ENCODE measurements at regions not wholly inside any gene's neighbourhood (a gene's known extent, or its start where the extent isn't known, plus 50 kb on each side); places are given as distances from the start of the nearest gene placed in this dataset.

DNA sequence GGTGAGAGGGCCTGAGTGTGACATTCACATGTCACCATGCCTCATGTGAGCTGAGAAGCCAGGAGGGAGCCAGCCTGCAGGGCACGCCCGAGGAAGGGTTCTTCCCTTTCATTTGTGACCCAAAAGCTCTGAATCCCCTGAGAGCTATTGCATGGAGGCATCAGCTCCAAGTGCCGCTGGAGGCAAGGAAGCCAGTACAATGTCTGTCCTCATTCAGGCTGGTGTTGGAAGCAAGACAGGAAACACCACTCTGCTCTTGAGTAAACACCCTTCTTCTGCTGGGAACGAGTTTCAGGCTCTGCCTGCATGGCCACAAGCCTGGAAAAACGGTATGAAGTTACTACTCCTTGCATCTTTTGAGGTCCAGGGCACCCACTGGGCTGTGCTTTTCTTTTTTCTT lies 83.8 kb upstream of the LARGE1 start:
- Histone ChIP-seq H3K9me1 (replicated peaks; ENCODE audit: control insufficient read depth, extremely low read depth, insufficient read depth, low read length) (no peaks in the 10 kb centered on the region), H4K20me1 (replicated peaks; ENCODE audit: control insufficient read depth, extremely low read depth, insufficient read depth, low read length) (no peaks in the 10 kb centered on the region), H3K36me3 (ENCODE audit: control insufficient read depth in 2 of 2, extremely low read depth in 1 of 2, insufficient read depth in 2 of 2, low read length in 2 of 2) (no peaks in the 10 kb centered on the region), H3K4me3 (replicated peaks in 1 of 3; ENCODE audit: insufficient read depth in 1 of 3, low read depth in 1 of 3, low read length in 3 of 3) (no peak overlapping the region), H3K27ac (ENCODE audit: insufficient read depth, low read depth, low read length) (no peak overlapping the region), H3K79me2 (ENCODE audit: control insufficient read depth, insufficient read depth, low read length) (no peaks in the 10 kb centered on the region), H3K27me3 (ENCODE audit: control insufficient read depth in 2 of 2, insufficient read depth in 2 of 2, low read length in 2 of 2) (no peaks in the 10 kb centered on the region), H2AFZ (ENCODE audit: low read depth, low read length) (no peak overlapping the region), H3K4me1 (ENCODE audit: control insufficient read depth, extremely low read depth, insufficient read depth, low read length) (no peaks in the 10 kb centered on the region), H3K4me2 (ENCODE audit: insufficient read depth, low read length) (no peak overlapping the region), H3K9ac (replicated peaks; ENCODE audit: extremely low read depth, insufficient read depth, low read length) (no peak overlapping the region), H3K9me3 (replicated peaks; ENCODE audit: control insufficient read depth, insufficient read depth, low read length) (peaks cover 7% of the 10 kb centered on the region)
- DNase-seq (ENCODE audit: low read depth, low spot score) (no peak), FAIRE-seq (no peak)
- dilution Hi-C loops (cut with MboI; ENCODE audit: extremely low pct_ligation_motif_present, low sequenced_read_pairs) (no loop called here), intact Hi-C loops (cut with micrococcal nuclease) (no loop called here)
- POLR2A ChIA-PET: no interaction called here
- no TSS peak for BruUV-seq (replicated peaks)
- CTCF ChIA-PET: no interaction called here
- TF ChIP-seq POLR2A (IDR thresholded peaks at IDR 0.05; ENCODE audit: low read depth, low read length) (no peak), MAX (IDR thresholded peaks at IDR 0.05; ENCODE audit: insufficient read depth, insufficient read length) (no peak), JUN (IDR thresholded peaks at IDR 0.05; ENCODE audit: borderline replicate concordance, insufficient read depth, insufficient read length, low read depth) (no peak)

DNA sequence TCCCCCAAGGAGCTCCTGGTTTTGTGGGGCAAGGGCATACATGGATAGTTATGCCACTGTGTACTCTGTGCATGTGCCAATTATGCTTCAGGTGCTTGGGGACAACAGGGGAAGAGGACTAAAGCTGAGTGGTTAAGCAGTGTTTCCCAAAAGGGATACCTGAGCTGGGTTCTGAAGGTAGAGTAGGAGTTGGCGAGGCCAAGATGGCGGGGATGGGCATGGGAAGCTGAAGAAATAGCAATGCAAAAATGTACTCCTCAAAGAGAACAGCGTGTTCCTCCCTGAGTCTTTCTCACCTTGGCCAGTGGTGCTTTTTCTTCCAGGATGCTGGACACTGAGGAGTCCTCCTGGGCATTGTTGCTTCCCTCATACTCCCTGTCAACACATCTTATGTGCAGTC lies 90.0 kb upstream of the LARGE1 start:
- Histone ChIP-seq H3K4me1 (ENCODE audit: control insufficient read depth, extremely low read depth, insufficient read depth, low read length) (no peaks in the 10 kb centered on the region), H3K27ac (ENCODE audit: insufficient read depth, low read depth, low read length) (no peak overlapping the region), H3K4me2 (ENCODE audit: insufficient read depth, low read length) (no peak overlapping the region), H3K79me2 (ENCODE audit: control insufficient read depth, insufficient read depth, low read length) (no peaks in the 10 kb centered on the region), H2AFZ (ENCODE audit: low read depth, low read length) (no peak overlapping the region), H3K9me3 (replicated peaks; ENCODE audit: control insufficient read depth, insufficient read depth, low read length) (no peaks in the 10 kb centered on the region), H3K9me1 (replicated peaks; ENCODE audit: control insufficient read depth, extremely low read depth, insufficient read depth, low read length) (no peaks in the 10 kb centered on the region), H3K27me3 (ENCODE audit: control insufficient read depth in 2 of 2, insufficient read depth in 2 of 2, low read length in 2 of 2) (no peaks in the 10 kb centered on the region), H3K36me3 (ENCODE audit: control insufficient read depth in 2 of 2, extremely low read depth in 1 of 2, insufficient read depth in 2 of 2, low read length in 2 of 2) (no peaks in the 10 kb centered on the region), H3K4me3 (replicated peaks in 1 of 3; ENCODE audit: insufficient read depth in 1 of 3, low read depth in 1 of 3, low read length in 3 of 3) (no peak overlapping the region), H4K20me1 (replicated peaks; ENCODE audit: control insufficient read depth, extremely low read depth, insufficient read depth, low read length) (no peaks in the 10 kb centered on the region), H3K9ac (replicated peaks; ENCODE audit: extremely low read depth, insufficient read depth, low read length) (no peak overlapping the region)
- FAIRE-seq (no peak), DNase-seq (ENCODE audit: low read depth, low spot score) (no peak)
- no peak for TF ChIP-seq GATA2 (IDR thresholded peaks at IDR 0.05; ENCODE audit: insufficient read depth, insufficient read length, low read depth, low read length)
- TF ChIP-seq JUN (IDR thresholded peaks at IDR 0.05; ENCODE audit: borderline replicate concordance, insufficient read depth, insufficient read length, low read depth): no peak
- no peak for TF ChIP-seq POLR2AphosphoS5 (IDR thresholded peaks at IDR 0.05; ENCODE audit: insufficient read depth, low read depth, low read length)
- TF ChIP-seq, protein P1, sequence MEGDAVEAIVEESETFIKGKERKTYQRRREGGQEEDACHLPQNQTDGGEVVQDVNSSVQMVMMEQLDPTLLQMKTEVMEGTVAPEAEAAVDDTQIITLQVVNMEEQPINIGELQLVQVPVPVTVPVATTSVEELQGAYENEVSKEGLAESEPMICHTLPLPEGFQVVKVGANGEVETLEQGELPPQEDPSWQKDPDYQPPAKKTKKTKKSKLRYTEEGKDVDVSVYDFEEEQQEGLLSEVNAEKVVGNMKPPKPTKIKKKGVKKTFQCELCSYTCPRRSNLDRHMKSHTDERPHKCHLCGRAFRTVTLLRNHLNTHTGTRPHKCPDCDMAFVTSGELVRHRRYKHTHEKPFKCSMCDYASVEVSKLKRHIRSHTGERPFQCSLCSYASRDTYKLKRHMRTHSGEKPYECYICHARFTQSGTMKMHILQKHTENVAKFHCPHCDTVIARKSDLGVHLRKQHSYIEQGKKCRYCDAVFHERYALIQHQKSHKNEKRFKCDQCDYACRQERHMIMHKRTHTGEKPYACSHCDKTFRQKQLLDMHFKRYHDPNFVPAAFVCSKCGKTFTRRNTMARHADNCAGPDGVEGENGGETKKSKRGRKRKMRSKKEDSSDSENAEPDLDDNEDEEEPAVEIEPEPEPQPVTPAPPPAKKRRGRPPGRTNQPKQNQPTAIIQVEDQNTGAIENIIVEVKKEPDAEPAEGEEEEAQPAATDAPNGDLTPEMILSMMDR (IDR thresholded peaks at IDR 0.05; ENCODE audit: extremely low read depth in 1 of 2, insufficient read depth in 1 of 2, low read depth in 1 of 2, low read length in 2 of 2): no peak
- no peak for TF ChIP-seq FOS (IDR thresholded peaks at IDR 0.05; ENCODE audit: borderline replicate concordance, insufficient read depth, low read length)
- TF ChIP-seq EZH2 (IDR thresholded peaks at IDR 0.05; ENCODE audit: borderline replicate concordance, low read depth, low read length, severe bottlenecking): no peak
- no peak for TF ChIP-seq MYC (IDR thresholded peaks at IDR 0.05; ENCODE audit: low read depth, low read length)
- TF ChIP-seq MAX (IDR thresholded peaks at IDR 0.05; ENCODE audit: insufficient read depth, insufficient read length): no peak
- TF ChIP-seq POLR2A (IDR thresholded peaks at IDR 0.05; ENCODE audit: low read depth, low read length): no peak
- ChIA-PET CTCF (no interaction called here), POLR2A (no interaction called here)
- no TSS peak for BruUV-seq (replicated peaks)
- intact Hi-C loops (cut with micrococcal nuclease): no loop called here
- dilution Hi-C loops (cut with MboI; ENCODE audit: extremely low pct_ligation_motif_present, low sequenced_read_pairs): no loop called here

All from endothelial cell of umbilical vein (primary cell).